Stomach (tissue), 4 donors: ENCODE measurements at regions not wholly inside any gene's neighbourhood (a gene's known extent, or its start where the extent isn't known, plus 50 kb on each side); places are given as distances from the start of the nearest gene placed in this dataset.

Experiments
- CTCF ChIP-seq, 7 experiments: fragments of 450-650 bp in 4 of 7; fragments of 200-600 bp in 3 of 7; sonication (generic) in 3 of 7; IDR thresholded peaks; one replicate each; pipeline ENCODE4 v1.5.1; 2016 to 2019; ENCODE audit warnings: antibody characterized with exemption in 7 of 7, control low read depth in 2 of 7, mild to moderate bottlenecking in 1 of 7
- EP300 ChIP-seq: sonication (generic); formaldehyde crosslinking; IDR thresholded peaks from one replicate; pipeline ENCODE4 v1.6.1; 2017; ENCODE audit warnings: antibody characterized with exemption
- POLR2A ChIP-seq, 4 donors: fragments of 450-650 bp; IDR thresholded peaks; one replicate each; pipeline ENCODE4 v1.6.1; 2016; ENCODE audit warnings: antibody characterized with exemption in 4 of 4, control low read depth in 2 of 4, mild to moderate bottlenecking in 1 of 4, moderate library complexity in 1 of 4
- POLR2AphosphoS5 ChIP-seq, 3 donors: sonication (generic); formaldehyde crosslinking; IDR thresholded peaks; one replicate each; pipeline ENCODE4 v1.6.1; 2016; ENCODE audit warnings: antibody characterized with exemption in 3 of 3

- TF ChIP-seq POLR2AphosphoS5 (IDR thresholded peaks at IDR 0.05) = no peak
- TF ChIP-seq CTCF (IDR thresholded peaks at IDR 0.05) = no peak
- TF ChIP-seq POLR2A (IDR thresholded peaks at IDR 0.05) = no peak
- no peak for TF ChIP-seq EP300
Measured at GRCh38 chr7:109402107-109402506, 832.4 kb downstream of the DNAJB9 start.
